PC-9 (cell line): ENCODE measurements at regions not wholly inside any gene's neighbourhood (a gene's known extent, or its start where the extent isn't known, plus 50 kb on each side); places are given as distances from the start of the nearest gene placed in this dataset.

ENCODE experiments used
- BruUV-seq: library from RNA; stranded (reverse); fragments of 400-500 nt; replicated peaks from 2 replicates; lab custom pipeline; 2021; lab: Mats Ljungman, UMichigan
- CTCF ChIA-PET: fragments of 300-600 bp; sonication (Branson Sonifier 250); formaldehyde crosslinking; loops from one replicate; lab custom pipeline; 2022; ENCODE audit warnings: antibody characterized with exemption; lab: Charles Lee
- POLR2A ChIA-PET: fragments of 300-600 bp; sonication (Branson Sonifier 250); formaldehyde crosslinking; loops from one replicate; lab custom pipeline; 2022; ENCODE audit warnings: antibody characterized with exemption; ENCODE audit not compliant: unreplicated experiment; lab: Charles Lee
- DNase-seq, 2 experiments: peaks; one replicate each; pipeline versions ENCODE4 v3.0.0 to v3.0.0-alpha.2; 2015 to 2022; ENCODE audit warnings: mixed read lengths in 1 of 2
- H2AFZ ChIP-seq: fragments of 200-600 bp; sonication (generic); 2 replicates; pipeline ENCODE4 v1.8.1; 2017; ENCODE audit warnings: antibody characterized with exemption
- H3F3A ChIP-seq: fragments of 200-600 bp; sonication (generic); 2 replicates; pipeline ENCODE4 v1.8.1; 2017; ENCODE audit warnings: antibody characterized with exemption, mild to moderate bottlenecking, low read depth; ENCODE audit not compliant: insufficient read depth
- H3K27ac ChIP-seq: fragments of 200-600 bp; sonication (generic); 2 replicates; pipeline ENCODE4 v1.6.1; 2016; ENCODE audit warnings: mixed run types
- H3K27me3 ChIP-seq: fragments of 200-600 bp; sonication (generic); 2 replicates; pipeline ENCODE4 v1.6.1; 2016; ENCODE audit warnings: low read depth, mixed run types; ENCODE audit not compliant: insufficient read depth
- H3K36me3 ChIP-seq: fragments of 200-600 bp; sonication (generic); 2 replicates; pipeline ENCODE4 v1.6.1; 2016; ENCODE audit warnings: low read depth, mixed run types
- H3K4me1 ChIP-seq: fragments of 200-600 bp; sonication (generic); replicated peaks from 2 replicates; pipeline ENCODE4 v1.6.1; 2016; ENCODE audit warnings: mixed run types; ENCODE audit not compliant: insufficient read depth
- H3K4me2 ChIP-seq: fragments of 200-600 bp; sonication (generic); 2 replicates; pipeline ENCODE4 v1.6.1; 2017; ENCODE audit warnings: mixed run types
- H3K4me3 ChIP-seq: fragments of 200-600 bp; sonication (generic); 2 replicates; pipeline ENCODE4 v1.6.1; 2016; ENCODE audit warnings: mixed run types
- H3K79me2 ChIP-seq: fragments of 200-600 bp; sonication (generic); 2 replicates; pipeline ENCODE4 v1.6.1; 2017; ENCODE audit warnings: low read depth, mixed run types
- H3K9me2 ChIP-seq: fragments of 200-600 bp; sonication (generic); 2 replicates; pipeline ENCODE4 v1.8.1; 2017; ENCODE audit warnings: mild to moderate bottlenecking; ENCODE audit not compliant: insufficient read depth
- H3K9me3 ChIP-seq: fragments of 200-600 bp; sonication (generic); 2 replicates; pipeline ENCODE4 v1.8.1; 2016; ENCODE audit warnings: low read depth; ENCODE audit not compliant: insufficient read depth
- H4K20me1 ChIP-seq: fragments of 200-600 bp; sonication (generic); 2 replicates; pipeline ENCODE4 v1.8.1; 2017; ENCODE audit not compliant: insufficient read depth
- EZH2 ChIP-seq: fragments of 200-600 bp; sonication (generic); IDR thresholded peaks from 2 replicates; pipeline ENCODE4 v1.8.0; 2017; ENCODE audit warnings: antibody characterized with exemption, low read depth
- intact Hi-C: fragments of 100-400 bp; cut with micrococcal nuclease; formaldehyde crosslinking; loops from one replicate; pipeline ENCODE4 v1.10.0; 2022; ENCODE audit not compliant: unreplicated experiment
- TF ChIP-seq, protein P1 (sequence below): fragments of 200-600 bp; sonication (generic); conservative IDR thresholded peaks from 2 replicates; pipeline ENCODE4 v1.6.1; 2017; ENCODE audit warnings: mixed run types, antibody characterized with exemption, mild to moderate bottlenecking, moderate library complexity

DNA sequence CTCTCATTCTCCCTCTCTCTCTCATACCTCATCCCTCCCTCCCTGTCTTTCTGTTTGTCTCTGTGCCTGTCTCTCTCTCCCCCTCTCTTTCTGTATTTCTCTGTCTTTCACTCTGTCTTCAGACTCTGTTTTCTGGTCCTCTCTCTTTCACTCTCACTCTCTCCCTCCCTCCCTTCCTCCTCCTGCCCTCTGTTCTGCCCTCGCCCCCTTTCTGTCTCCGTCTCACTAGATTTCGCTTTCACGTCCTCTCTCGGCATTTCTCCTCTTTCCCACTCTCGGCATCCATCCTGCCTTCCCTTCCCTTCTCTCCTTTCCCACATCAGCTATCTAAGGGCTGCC is 183.0 kb downstream of the PHETA1 start:
- Histone ChIP-seq H3K9me3 (0 out of 2 replicates have a peak, but pooled peaks cover 5% of the 10 kb centered on the region), H3K79me2 (no peaks in the 10 kb centered on the region), H3F3A (no peaks in the 10 kb centered on the region), H3K36me3 (no peaks in the 10 kb centered on the region), H3K4me3 (no peak overlapping the region), H3K27ac (no peak overlapping the region), H3K9me2 (no peaks in the 10 kb centered on the region), H4K20me1 (no peaks in the 10 kb centered on the region), H2AFZ (no peak overlapping the region), H3K4me1 (no peaks in the 10 kb centered on the region), H3K4me2 (no peak overlapping the region), H3K27me3 (peaks cover 100% of the 10 kb centered on the region)
- no peak for DNase-seq
- POLR2A ChIA-PET: no interaction called here
- TF ChIP-seq, protein P1, sequence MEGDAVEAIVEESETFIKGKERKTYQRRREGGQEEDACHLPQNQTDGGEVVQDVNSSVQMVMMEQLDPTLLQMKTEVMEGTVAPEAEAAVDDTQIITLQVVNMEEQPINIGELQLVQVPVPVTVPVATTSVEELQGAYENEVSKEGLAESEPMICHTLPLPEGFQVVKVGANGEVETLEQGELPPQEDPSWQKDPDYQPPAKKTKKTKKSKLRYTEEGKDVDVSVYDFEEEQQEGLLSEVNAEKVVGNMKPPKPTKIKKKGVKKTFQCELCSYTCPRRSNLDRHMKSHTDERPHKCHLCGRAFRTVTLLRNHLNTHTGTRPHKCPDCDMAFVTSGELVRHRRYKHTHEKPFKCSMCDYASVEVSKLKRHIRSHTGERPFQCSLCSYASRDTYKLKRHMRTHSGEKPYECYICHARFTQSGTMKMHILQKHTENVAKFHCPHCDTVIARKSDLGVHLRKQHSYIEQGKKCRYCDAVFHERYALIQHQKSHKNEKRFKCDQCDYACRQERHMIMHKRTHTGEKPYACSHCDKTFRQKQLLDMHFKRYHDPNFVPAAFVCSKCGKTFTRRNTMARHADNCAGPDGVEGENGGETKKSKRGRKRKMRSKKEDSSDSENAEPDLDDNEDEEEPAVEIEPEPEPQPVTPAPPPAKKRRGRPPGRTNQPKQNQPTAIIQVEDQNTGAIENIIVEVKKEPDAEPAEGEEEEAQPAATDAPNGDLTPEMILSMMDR: no peak
- TF ChIP-seq EZH2: no peak
- intact Hi-C loops: no loop called here
- CTCF ChIA-PET: no interaction called here
- BruUV-seq: no TSS peak

DNA sequence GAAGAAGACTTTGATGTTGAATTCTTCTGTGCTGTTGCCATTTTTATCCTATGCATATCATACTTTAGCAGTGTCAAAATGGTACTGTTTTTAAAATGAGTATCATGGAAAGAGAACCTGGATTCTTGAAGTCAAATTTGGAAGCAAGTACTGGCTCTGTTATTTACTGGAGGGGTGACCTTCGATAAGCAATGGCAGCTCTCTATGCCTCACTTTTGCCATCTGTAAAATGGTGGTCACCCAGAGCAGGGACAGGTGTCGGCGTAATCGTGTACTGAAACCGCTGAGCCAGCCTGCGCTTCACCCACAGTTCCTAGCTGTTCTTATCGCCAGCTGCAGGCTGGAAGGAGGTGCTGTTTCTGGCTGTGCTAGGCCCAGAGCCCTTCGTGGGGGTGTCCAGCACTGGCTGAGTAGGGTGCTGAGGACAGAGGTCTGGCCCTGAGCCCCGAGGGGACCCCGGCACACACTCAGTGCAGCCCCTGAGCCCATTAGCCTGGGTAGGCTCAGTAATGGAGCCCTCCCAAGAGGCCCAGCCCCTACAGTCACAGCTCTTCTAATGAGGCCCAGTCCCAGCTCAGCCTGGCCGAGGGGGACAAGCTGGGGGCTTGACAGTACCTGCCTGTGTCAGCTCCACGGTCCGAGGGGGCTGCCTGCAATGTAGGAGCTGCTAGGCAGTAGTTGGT is 183.5 kb downstream of the PHETA1 start:
- no peak overlapping the region for H3K4me2 ChIP-seq
- no peaks in the 10 kb centered on the region for H3K36me3 ChIP-seq
- H3K4me3 ChIP-seq: no peak overlapping the region
- H3K9me2 ChIP-seq: no peaks in the 10 kb centered on the region
- TF ChIP-seq, protein P1: no peak
- no peak for TF ChIP-seq EZH2
- H3F3A ChIP-seq: no peaks in the 10 kb centered on the region
- intact Hi-C loops: no loop called here
- peaks cover 100% of the 10 kb centered on the region for H3K27me3 ChIP-seq
- no TSS peak for BruUV-seq
- no peak overlapping the region for H2AFZ ChIP-seq
- no peaks in the 10 kb centered on the region for H3K4me1 ChIP-seq
- H3K27ac ChIP-seq: no peak overlapping the region
- 0 out of 2 replicates have a peak, but pooled peaks cover 5% of the 10 kb centered on the region for H3K9me3 ChIP-seq
- no peaks in the 10 kb centered on the region for H3K79me2 ChIP-seq
- no peaks in the 10 kb centered on the region for H4K20me1 ChIP-seq
- ChIA-PET POLR2A (no interaction called here), CTCF (no interaction called here)
- DNase-seq: no peak

GRCh38 chr12:111184161-111184560 is 184.7 kb downstream of the PHETA1 start:
- POLR2A ChIA-PET: no interaction called here
- no peak overlapping the region for H2AFZ ChIP-seq
- no peaks in the 10 kb centered on the region for H3K9me2 ChIP-seq
- no peaks in the 10 kb centered on the region for H3F3A ChIP-seq
- no peaks in the 10 kb centered on the region for H3K4me1 ChIP-seq
- H3K36me3 ChIP-seq: no peaks in the 10 kb centered on the region
- H3K79me2 ChIP-seq: no peaks in the 10 kb centered on the region
- no peaks in the 10 kb centered on the region for H3K9me3 ChIP-seq
- H3K4me2 ChIP-seq: no peak overlapping the region
- no peaks in the 10 kb centered on the region for H4K20me1 ChIP-seq
- CTCF ChIA-PET: no interaction called here
- no TSS peak for BruUV-seq
- DNase-seq: no peak
- H3K27me3 ChIP-seq: peaks cover 99% of the 10 kb centered on the region
- H3K4me3 ChIP-seq: no peak overlapping the region
- TF ChIP-seq, protein P1: no peak
- TF ChIP-seq EZH2: no peak
- intact Hi-C loops: no loop called here
- no peak overlapping the region for H3K27ac ChIP-seq
